ENCODE measurements at regions not wholly inside any gene's neighbourhood (a gene's known extent, or its start where the extent isn't known, plus 50 kb on each side); places are given as distances from the start of the nearest gene placed in this dataset.

DNA sequence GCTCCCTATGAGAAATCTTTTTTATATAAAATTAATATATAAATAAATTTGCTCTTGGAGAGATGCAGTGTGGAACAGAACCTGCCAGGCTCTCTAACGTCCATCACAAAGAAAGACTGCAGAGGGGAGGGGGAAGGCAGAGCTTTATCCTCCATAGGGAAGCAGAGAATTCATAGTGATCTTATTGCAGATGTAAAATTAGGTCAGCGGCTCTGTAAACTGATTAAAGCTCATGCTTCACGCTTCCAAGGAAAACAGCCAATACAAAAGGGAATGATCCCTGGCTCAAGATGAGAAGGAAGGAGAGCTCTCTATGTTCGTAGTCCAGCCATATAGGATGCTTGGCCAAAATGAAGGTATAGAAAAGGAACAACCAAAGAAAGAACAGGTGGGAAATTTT is 532.3 kb upstream of the PSMD7 start (continued):
- TF ChIP-seq SP4 (IDR thresholded peaks at IDR 0.05; ENCODE audit: low read length) (no peak), RAD21 (IDR thresholded peaks at IDR 0.05 in 1 of 2, conservative IDR thresholded peaks at IDR 0.05 in 1 of 2; ENCODE audit: low read depth in 2 of 2, low read length in 2 of 2) (no peak), BRCA1 (IDR thresholded peaks at IDR 0.05; ENCODE audit: low read depth, low read length) (no peak), SIX5 (IDR thresholded peaks at IDR 0.05; ENCODE audit: low read depth, low read length) (no peak)

Data from H1 (cell line).